AG09319 (cell line): ENCODE measurements at regions not wholly inside any gene's neighbourhood (a gene's known extent, or its start where the extent isn't known, plus 50 kb on each side); places are given as distances from the start of the nearest gene placed in this dataset.

ENCODE experiments used
- DNase-seq: peaks from one replicate; pipeline ENCODE4 v3.0.0-alpha.2; 2010; ENCODE audit warnings: low read depth; ENCODE audit errors: extremely low read depth
- CTCF ChIP-seq: IDR thresholded peaks from 2 replicates; pipeline ENCODE4 v1.5.1; 2011; ENCODE audit warnings: low read depth, mild to moderate bottlenecking, inconsistent platforms, low read length, moderate library complexity

GRCh38 chr12:125222876-125223275, 157.6 kb downstream of the AACS start:
- no peak for DNase-seq
- TF ChIP-seq CTCF, result no peak

GRCh38 chr12:125225641-125226040, 160.4 kb downstream of the AACS start:
- no peak for TF ChIP-seq CTCF
- DNase-seq, result no peak

GRCh38 chr12:125228519-125229260, 163.5 kb downstream of the AACS start:
- no peak for DNase-seq
- no peak for TF ChIP-seq CTCF

- DNase-seq, result no peak
- no peak for TF ChIP-seq CTCF
Observed at GRCh38 chr12:125229878-125230530, 164.8 kb downstream of the AACS start.

- TF ChIP-seq CTCF, result no peak
- DNase-seq, result no peak
Observed at GRCh38 chr12:125233319-125233718, 168.1 kb downstream of the AACS start.

- TF ChIP-seq CTCF, result no peak
- no peak for DNase-seq
Observed at GRCh38 chr12:125239563-125239962, 174.3 kb downstream of the AACS start.

GRCh38 chr12:125240717-125241116, 175.5 kb downstream of the AACS start:
- DNase-seq, result no peak
- no peak for TF ChIP-seq CTCF
